GM12878 (cell line): ENCODE measurements at regions not wholly inside any gene's neighbourhood (a gene's known extent, or its start where the extent isn't known, plus 50 kb on each side); places are given as distances from the start of the nearest gene placed in this dataset.

Experiments used
- CHD4 ChIP-seq: fragments of 200-600 bp; sonication (generic); IDR thresholded peaks from 2 replicates; pipeline ENCODE4 v1.6.1; 2016; ENCODE audit warnings: mild to moderate bottlenecking
- IKZF1 ChIP-seq: fragments of 450-650 bp; conservative IDR thresholded peaks from 2 replicates; pipeline ENCODE4 v1.6.1; 2017; ENCODE audit warnings: antibody characterized with exemption, mild to moderate bottlenecking
- MYB ChIP-seq: fragments of 150-350 bp; IDR thresholded peaks from 2 replicates; pipeline ENCODE4 v1.6.1; 2014; ENCODE audit warnings: mild to moderate bottlenecking, low read depth, low read length, borderline replicate concordance
- RAD21 ChIP-seq: IDR thresholded peaks from 2 replicates; pipeline ENCODE4 v1.6.1; 2011; ENCODE audit warnings: mild to moderate bottlenecking, low read depth, low read length, moderate library complexity; ENCODE audit not compliant: insufficient read depth
- STAT3 ChIP-seq: IDR thresholded peaks from 2 replicates; pipeline ENCODE4 v1.6.1; 2011; ENCODE audit warnings: low read depth, low read length, improper control_type of control experiment
- ZNF384 ChIP-seq: IDR thresholded peaks from 2 replicates; pipeline ENCODE4 v1.6.1; 2012; ENCODE audit warnings: low read depth, mild to moderate bottlenecking, low read length, improper control_type of control experiment, borderline replicate concordance
- TF ChIP-seq, protein P1 (sequence below): fragments of 450-650 bp; IDR thresholded peaks from 2 replicates; pipeline ENCODE4 v1.6.1; 2017; ENCODE audit warnings: antibody characterized with exemption, mild to moderate bottlenecking, moderate library complexity
- TF ChIP-seq, protein P2 (sequence below): IDR thresholded peaks from 2 replicates; pipeline ENCODE4 v1.6.1; 2011; ENCODE audit warnings: borderline replicate concordance, low read depth, mild to moderate bottlenecking, moderate library complexity, low read length; ENCODE audit not compliant: insufficient read depth, poor library complexity, severe bottlenecking

DNA sequence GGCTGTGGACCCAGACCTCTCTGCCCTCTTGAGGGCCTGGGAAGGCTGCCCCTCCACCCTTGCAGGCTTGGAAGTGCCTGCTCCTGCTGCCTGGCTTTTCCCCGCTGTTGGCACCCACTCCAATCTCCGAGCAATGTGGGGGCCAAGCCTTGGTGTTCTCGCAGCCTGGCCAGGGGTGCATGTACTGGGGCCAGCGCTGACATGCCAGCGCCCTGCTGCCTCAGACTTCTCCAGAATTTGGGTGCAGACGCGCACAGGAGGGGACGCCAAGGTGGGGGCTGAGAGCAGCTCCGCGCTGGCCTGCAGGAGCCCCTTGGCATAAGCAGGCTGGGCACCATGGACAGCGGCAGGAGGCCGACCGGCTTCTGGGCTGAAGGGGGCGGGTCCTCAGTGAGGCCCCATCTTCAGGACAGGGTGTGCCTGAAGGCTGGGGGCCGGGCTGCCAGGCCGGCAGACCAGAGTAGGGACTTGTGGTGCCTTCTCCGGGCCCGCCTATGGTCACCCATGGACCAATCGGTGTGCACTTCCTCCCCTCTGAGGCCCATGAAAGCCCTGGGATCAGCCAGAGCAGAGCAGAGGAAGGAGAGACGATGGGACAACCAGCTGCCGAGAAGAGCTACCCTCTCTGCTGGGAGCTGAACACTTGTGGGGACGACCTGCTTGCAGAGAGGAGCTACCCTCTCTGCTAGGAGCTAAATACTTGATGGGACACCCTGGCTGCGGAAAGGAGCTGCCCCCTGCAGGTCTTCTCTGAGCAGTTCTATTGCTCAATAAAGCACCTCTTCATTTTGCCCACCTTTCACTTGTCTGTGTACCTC, 118.3 kb downstream of the DNAAF6 start (continued):
- TF ChIP-seq, protein P1, sequence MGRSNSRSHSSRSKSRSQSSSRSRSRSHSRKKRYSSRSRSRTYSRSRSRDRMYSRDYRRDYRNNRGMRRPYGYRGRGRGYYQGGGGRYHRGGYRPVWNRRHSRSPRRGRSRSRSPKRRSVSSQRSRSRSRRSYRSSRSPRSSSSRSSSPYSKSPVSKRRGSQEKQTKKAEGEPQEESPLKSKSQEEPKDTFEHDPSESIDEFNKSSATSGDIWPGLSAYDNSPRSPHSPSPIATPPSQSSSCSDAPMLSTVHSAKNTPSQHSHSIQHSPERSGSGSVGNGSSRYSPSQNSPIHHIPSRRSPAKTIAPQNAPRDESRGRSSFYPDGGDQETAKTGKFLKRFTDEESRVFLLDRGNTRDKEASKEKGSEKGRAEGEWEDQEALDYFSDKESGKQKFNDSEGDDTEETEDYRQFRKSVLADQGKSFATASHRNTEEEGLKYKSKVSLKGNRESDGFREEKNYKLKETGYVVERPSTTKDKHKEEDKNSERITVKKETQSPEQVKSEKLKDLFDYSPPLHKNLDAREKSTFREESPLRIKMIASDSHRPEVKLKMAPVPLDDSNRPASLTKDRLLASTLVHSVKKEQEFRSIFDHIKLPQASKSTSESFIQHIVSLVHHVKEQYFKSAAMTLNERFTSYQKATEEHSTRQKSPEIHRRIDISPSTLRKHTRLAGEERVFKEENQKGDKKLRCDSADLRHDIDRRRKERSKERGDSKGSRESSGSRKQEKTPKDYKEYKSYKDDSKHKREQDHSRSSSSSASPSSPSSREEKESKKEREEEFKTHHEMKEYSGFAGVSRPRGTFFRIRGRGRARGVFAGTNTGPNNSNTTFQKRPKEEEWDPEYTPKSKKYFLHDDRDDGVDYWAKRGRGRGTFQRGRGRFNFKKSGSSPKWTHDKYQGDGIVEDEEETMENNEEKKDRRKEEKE: no peak
- TF ChIP-seq IKZF1: no peak
- TF ChIP-seq, protein P2, sequence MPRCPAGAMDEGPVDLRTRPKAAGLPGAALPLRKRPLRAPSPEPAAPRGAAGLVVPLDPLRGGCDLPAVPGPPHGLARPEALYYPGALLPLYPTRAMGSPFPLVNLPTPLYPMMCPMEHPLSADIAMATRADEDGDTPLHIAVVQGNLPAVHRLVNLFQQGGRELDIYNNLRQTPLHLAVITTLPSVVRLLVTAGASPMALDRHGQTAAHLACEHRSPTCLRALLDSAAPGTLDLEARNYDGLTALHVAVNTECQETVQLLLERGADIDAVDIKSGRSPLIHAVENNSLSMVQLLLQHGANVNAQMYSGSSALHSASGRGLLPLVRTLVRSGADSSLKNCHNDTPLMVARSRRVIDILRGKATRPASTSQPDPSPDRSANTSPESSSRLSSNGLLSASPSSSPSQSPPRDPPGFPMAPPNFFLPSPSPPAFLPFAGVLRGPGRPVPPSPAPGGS: no peak
- TF ChIP-seq CHD4: no peak
- peak; percentile 27; the same call in 1 of the 2 replicates for TF ChIP-seq RAD21
- no peak for TF ChIP-seq ZNF384
- TF ChIP-seq STAT3: no peak
- TF ChIP-seq MYB: no peak
- TF ChIP-seq, all 136 proteins: peak for 3
